Astrocyte (in vitro differentiated cells and primary cell): ENCODE measurements at regions not wholly inside any gene's neighbourhood (a gene's known extent, or its start where the extent isn't known, plus 50 kb on each side); places are given as distances from the start of the nearest gene placed in this dataset.

ENCODE experiments used
- DNase-seq: peaks from one replicate; pipeline ENCODE4 v3.0.0-alpha.2; 2010; ENCODE audit warnings: low read depth
- FAIRE-seq: peaks from 2 replicates; lab custom pipeline; 2011; peaks lifted over from hg19 to GRCh38; lab: Jason Lieb, UNC
- H2AFZ ChIP-seq: 2 replicates; pipeline ENCODE4 v1.6.0; 2012; ENCODE audit warnings: low read depth, low read length, inconsistent platforms
- H3K27ac ChIP-seq: 2 replicates; pipeline ENCODE4 v1.5.1; 2011; ENCODE audit warnings: low read depth, low read length, inconsistent platforms
- H3K27me3 ChIP-seq: 2 replicates; pipeline ENCODE4 v1.6.0; 2011; ENCODE audit warnings: low read length, inconsistent platforms; ENCODE audit not compliant: insufficient read depth
- H3K36me3 ChIP-seq: 2 replicates; pipeline ENCODE4 v1.5.1; 2011; ENCODE audit warnings: low read length, inconsistent platforms; ENCODE audit not compliant: insufficient read depth
- H3K4me1 ChIP-seq: 2 replicates; pipeline ENCODE4 v1.5.1; 2011; ENCODE audit warnings: low read length, inconsistent platforms; ENCODE audit not compliant: insufficient read depth
- H3K4me2 ChIP-seq: 2 replicates; pipeline ENCODE4 v1.6.0; 2012; ENCODE audit warnings: low read length, inconsistent platforms
- H3K4me3 ChIP-seq: 2 replicates; pipeline ENCODE4 v1.5.1; 2011; ENCODE audit warnings: low read depth, mild to moderate bottlenecking, low read length, inconsistent platforms; ENCODE audit not compliant: insufficient read depth
- H3K79me2 ChIP-seq: 2 replicates; pipeline ENCODE4 v1.6.0; 2012; ENCODE audit warnings: mild to moderate bottlenecking, low read length, inconsistent platforms; ENCODE audit not compliant: insufficient read depth
- H3K9ac ChIP-seq: 2 replicates; pipeline ENCODE4 v1.6.0; 2012; ENCODE audit warnings: mild to moderate bottlenecking, low read length, inconsistent platforms
- H3K9me3 ChIP-seq: 2 replicates; pipeline ENCODE4 v1.5.1; 2012; ENCODE audit warnings: low read depth, mild to moderate bottlenecking, low read length, inconsistent platforms; ENCODE audit not compliant: insufficient read depth
- H4K20me1 ChIP-seq: 2 replicates; pipeline ENCODE4 v1.6.0; 2012; ENCODE audit warnings: low read length, inconsistent platforms; ENCODE audit not compliant: insufficient read depth
- H3K27ac Mint-ChIP-seq: one replicate; pipeline ENCODE4 v1.8.0; 2021; ENCODE audit warnings: mild to moderate bottlenecking, mixed read lengths; ENCODE audit not compliant: unreplicated experiment
- H3K27me3 Mint-ChIP-seq: one replicate; pipeline ENCODE4 v1.8.0; 2021; ENCODE audit warnings: low read depth, mixed read lengths; ENCODE audit not compliant: unreplicated experiment
- H3K36me3 Mint-ChIP-seq: one replicate; pipeline ENCODE4 v1.8.0; 2021; ENCODE audit warnings: low read depth, mixed read lengths; ENCODE audit not compliant: unreplicated experiment
- H3K4me1 Mint-ChIP-seq: one replicate; pipeline ENCODE4 v1.8.0; 2021; ENCODE audit warnings: low read depth, mixed read lengths; ENCODE audit not compliant: unreplicated experiment
- H3K4me3 Mint-ChIP-seq: one replicate; pipeline ENCODE4 v1.8.0; 2021; ENCODE audit warnings: mild to moderate bottlenecking, moderate library complexity, mixed read lengths; ENCODE audit not compliant: unreplicated experiment
- H3K9me3 Mint-ChIP-seq: one replicate; pipeline ENCODE4 v1.8.0; 2021; ENCODE audit warnings: mild to moderate bottlenecking, mixed read lengths; ENCODE audit not compliant: unreplicated experiment
- EZH2 ChIP-seq: IDR thresholded peaks from 2 replicates; pipeline ENCODE4 v1.6.1; 2012; ENCODE audit warnings: mild to moderate bottlenecking, low read length, inconsistent platforms; ENCODE audit not compliant: insufficient read depth
- TF ChIP-seq, protein P1 (sequence below): IDR thresholded peaks from 2 replicates; pipeline ENCODE4 v1.5.1; 2011; ENCODE audit warnings: low read depth, mild to moderate bottlenecking, inconsistent platforms, low read length, moderate library complexity; ENCODE audit not compliant: insufficient read depth

GRCh38 chr10:25101461-25102146, 73.2 kb upstream of the GPR158 start:
- no peaks in the 10 kb centered on the region for H3K4me1 Mint-ChIP-seq
- no peak overlapping the region for H3K27ac ChIP-seq
- H3K4me2 ChIP-seq = no peak overlapping the region
- DNase-seq (no peak), FAIRE-seq (no peak)
- H3K27me3 Mint-ChIP-seq = peaks cover 5% of the 10 kb centered on the region
- no peak overlapping the region for H3K27ac Mint-ChIP-seq
- no peaks in the 10 kb centered on the region for H3K9me3 ChIP-seq
- no peak overlapping the region for H3K9ac ChIP-seq
- H3K79me2 ChIP-seq = no peaks in the 10 kb centered on the region
- H3K36me3 ChIP-seq = no peaks in the 10 kb centered on the region
- H2AFZ ChIP-seq = no peak overlapping the region
- no peak overlapping the region for H3K4me3 Mint-ChIP-seq
- no peak for TF ChIP-seq EZH2
- TF ChIP-seq, protein P1, sequence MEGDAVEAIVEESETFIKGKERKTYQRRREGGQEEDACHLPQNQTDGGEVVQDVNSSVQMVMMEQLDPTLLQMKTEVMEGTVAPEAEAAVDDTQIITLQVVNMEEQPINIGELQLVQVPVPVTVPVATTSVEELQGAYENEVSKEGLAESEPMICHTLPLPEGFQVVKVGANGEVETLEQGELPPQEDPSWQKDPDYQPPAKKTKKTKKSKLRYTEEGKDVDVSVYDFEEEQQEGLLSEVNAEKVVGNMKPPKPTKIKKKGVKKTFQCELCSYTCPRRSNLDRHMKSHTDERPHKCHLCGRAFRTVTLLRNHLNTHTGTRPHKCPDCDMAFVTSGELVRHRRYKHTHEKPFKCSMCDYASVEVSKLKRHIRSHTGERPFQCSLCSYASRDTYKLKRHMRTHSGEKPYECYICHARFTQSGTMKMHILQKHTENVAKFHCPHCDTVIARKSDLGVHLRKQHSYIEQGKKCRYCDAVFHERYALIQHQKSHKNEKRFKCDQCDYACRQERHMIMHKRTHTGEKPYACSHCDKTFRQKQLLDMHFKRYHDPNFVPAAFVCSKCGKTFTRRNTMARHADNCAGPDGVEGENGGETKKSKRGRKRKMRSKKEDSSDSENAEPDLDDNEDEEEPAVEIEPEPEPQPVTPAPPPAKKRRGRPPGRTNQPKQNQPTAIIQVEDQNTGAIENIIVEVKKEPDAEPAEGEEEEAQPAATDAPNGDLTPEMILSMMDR = no peak
- no peak overlapping the region for H3K4me3 ChIP-seq
- H3K36me3 Mint-ChIP-seq = peaks cover 2% of the 10 kb centered on the region
- no peaks in the 10 kb centered on the region for H3K27me3 ChIP-seq
- no peaks in the 10 kb centered on the region for H3K9me3 Mint-ChIP-seq
- no peaks in the 10 kb centered on the region for H3K4me1 ChIP-seq
- H4K20me1 ChIP-seq = no peaks in the 10 kb centered on the region

DNA sequence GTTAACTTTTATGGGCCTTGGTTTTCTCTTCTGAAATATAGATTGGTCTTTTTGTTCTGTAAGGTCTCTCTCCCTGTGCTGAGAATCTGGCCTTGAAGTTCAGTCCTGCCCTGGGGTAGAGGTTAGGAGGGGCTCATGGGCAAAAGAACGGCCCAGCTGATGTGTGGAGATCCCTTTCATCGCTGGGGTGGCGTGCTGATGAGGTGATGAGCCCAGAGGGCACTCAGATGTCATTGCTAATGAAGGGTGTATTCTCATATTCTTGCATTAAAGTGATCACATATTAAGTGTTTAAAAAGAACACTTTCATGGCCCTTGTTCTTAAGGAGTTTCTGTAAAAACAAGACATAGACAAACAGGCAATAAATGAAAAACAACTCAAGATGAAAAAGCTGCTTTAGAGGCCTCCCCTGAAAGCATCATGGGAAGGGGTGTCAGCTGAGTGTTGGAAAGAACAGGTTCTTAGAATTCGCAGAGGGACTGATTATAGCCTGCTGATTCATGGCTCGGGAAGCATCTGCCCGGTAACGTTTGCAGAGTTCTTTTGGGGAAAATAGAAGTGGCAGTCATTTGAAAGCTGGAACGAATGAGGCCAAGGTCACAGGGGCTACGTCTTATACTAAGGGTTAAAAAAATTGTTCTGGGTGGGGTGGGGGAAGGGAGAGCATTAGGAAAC, 72.5 kb upstream of the GPR158 start:
- Mint-ChIP-seq H3K36me3 (peaks cover 2% of the 10 kb centered on the region), H3K4me1 (no peaks in the 10 kb centered on the region), H3K27ac (no peak overlapping the region), H3K4me3 (no peak overlapping the region), H3K9me3 (no peaks in the 10 kb centered on the region), H3K27me3 (peaks cover 5% of the 10 kb centered on the region)
- no peaks in the 10 kb centered on the region for H3K9me3 ChIP-seq
- H3K36me3 ChIP-seq = no peaks in the 10 kb centered on the region
- no peak overlapping the region for H2AFZ ChIP-seq
- H3K9ac ChIP-seq = no peak overlapping the region
- no peak for DNase-seq
- FAIRE-seq = no peak
- no peaks in the 10 kb centered on the region for H3K27me3 ChIP-seq
- H3K4me3 ChIP-seq = no peak overlapping the region
- no peaks in the 10 kb centered on the region for H4K20me1 ChIP-seq
- H3K79me2 ChIP-seq = no peaks in the 10 kb centered on the region
- H3K27ac ChIP-seq = no peak overlapping the region
- TF ChIP-seq, protein P1 = no peak
- no peak for TF ChIP-seq EZH2
- no peak overlapping the region for H3K4me2 ChIP-seq
- no peaks in the 10 kb centered on the region for H3K4me1 ChIP-seq

DNA sequence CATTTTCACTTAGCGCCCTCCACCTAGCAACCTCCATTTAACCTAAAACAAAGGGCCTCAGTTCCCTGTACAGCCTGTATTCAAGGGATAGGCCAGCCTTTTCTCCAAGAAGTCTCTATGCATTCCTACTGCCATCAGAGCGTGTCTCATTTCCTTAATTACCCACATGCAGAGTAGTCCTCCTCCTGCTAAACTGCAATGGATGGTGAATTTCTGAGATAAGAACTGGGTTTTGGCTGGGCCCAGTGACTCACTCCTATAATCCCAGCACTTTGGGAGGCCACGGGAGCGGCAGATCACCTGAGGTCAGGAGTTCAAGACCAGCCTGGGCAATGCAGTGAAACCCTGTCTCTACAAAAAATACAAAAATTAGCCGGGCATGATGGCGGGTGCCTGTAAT, 71.1 kb upstream of the GPR158 start:
- H3K9me3 Mint-ChIP-seq = no peaks in the 10 kb centered on the region
- H3K36me3 Mint-ChIP-seq = peaks cover 2% of the 10 kb centered on the region
- DNase-seq (no peak), FAIRE-seq (no peak)
- no peak overlapping the region for H3K4me3 ChIP-seq
- no peaks in the 10 kb centered on the region for H3K4me1 ChIP-seq
- H3K9ac ChIP-seq = no peak overlapping the region
- H3K4me3 Mint-ChIP-seq = no peak overlapping the region
- H3K36me3 ChIP-seq = no peaks in the 10 kb centered on the region
- no peak overlapping the region for H3K27ac Mint-ChIP-seq
- TF ChIP-seq, protein P1 = no peak
- TF ChIP-seq EZH2 = no peak
- no peak overlapping the region for H3K4me2 ChIP-seq
- H3K4me1 Mint-ChIP-seq = no peaks in the 10 kb centered on the region
- no peaks in the 10 kb centered on the region for H3K9me3 ChIP-seq
- no peak overlapping the region for H3K27ac ChIP-seq
- peaks cover 5% of the 10 kb centered on the region for H3K27me3 Mint-ChIP-seq
- H2AFZ ChIP-seq = no peak overlapping the region
- H3K27me3 ChIP-seq = no peaks in the 10 kb centered on the region
- H4K20me1 ChIP-seq = no peaks in the 10 kb centered on the region
- H3K79me2 ChIP-seq = no peaks in the 10 kb centered on the region
